Hepatocyte (in vitro differentiated cells): ENCODE measurements at regions not wholly inside any gene's neighbourhood (a gene's known extent, or its start where the extent isn't known, plus 50 kb on each side); places are given as distances from the start of the nearest gene placed in this dataset. TPM values are rescaled to one million over a fixed set of nuclear protein-coding genes. Genes with fewer than 3 reads are reported as not detected.

Experiments
- DNase-seq: peaks from one replicate; pipeline ENCODE4 v3.0.0-alpha.2; 2016; ENCODE audit warnings: low spot score
- H2AFZ ChIP-seq: fragments of 200-600 bp; sonication (generic); 2 replicates; pipeline ENCODE4 v1.6.0; 2016; ENCODE audit warnings: antibody characterized with exemption, mild to moderate bottlenecking
- H3K27ac ChIP-seq: fragments of 200-600 bp; sonication (generic); 2 replicates; pipeline ENCODE4 v1.5.1; 2016; ENCODE audit warnings: mild to moderate bottlenecking
- H3K27me3 ChIP-seq: fragments of 200-600 bp; sonication (generic); 2 replicates; pipeline ENCODE4 v1.6.1; 2016
- H3K36me3 ChIP-seq: fragments of 200-600 bp; sonication (generic); replicated peaks from 2 replicates; pipeline ENCODE4 v1.5.1; 2016; ENCODE audit warnings: low read depth; ENCODE audit not compliant: insufficient read depth
- H3K4me1 ChIP-seq: fragments of 200-600 bp; sonication (generic); 2 replicates; pipeline ENCODE4 v1.5.1; 2016; ENCODE audit warnings: mild to moderate bottlenecking, moderate library complexity; ENCODE audit not compliant: insufficient read depth
- H3K4me2 ChIP-seq: fragments of 200-600 bp; sonication (generic); 2 replicates; pipeline ENCODE4 v1.6.0; 2016
- H3K4me3 ChIP-seq: fragments of 200-600 bp; sonication (generic); 2 replicates; pipeline ENCODE4 v1.5.1; 2016; ENCODE audit warnings: mild to moderate bottlenecking
- H3K79me2 ChIP-seq: fragments of 200-600 bp; sonication (generic); 2 replicates; pipeline ENCODE4 v1.6.0; 2017; ENCODE audit warnings: mild to moderate bottlenecking
- H3K9me2 ChIP-seq: fragments of 200-600 bp; sonication (generic); replicated peaks from 2 replicates; pipeline ENCODE4 v1.6.0; 2017; ENCODE audit warnings: mild to moderate bottlenecking; ENCODE audit not compliant: insufficient read depth
- H3K9me3 ChIP-seq: fragments of 200-600 bp; sonication (generic); 2 replicates; pipeline ENCODE4 v1.5.1; 2016; ENCODE audit warnings: low read depth, mild to moderate bottlenecking
- H4K20me1 ChIP-seq: fragments of 200-600 bp; sonication (generic); 2 replicates; pipeline ENCODE4 v1.6.0; 2016; ENCODE audit warnings: mild to moderate bottlenecking; ENCODE audit not compliant: insufficient read depth, poor library complexity, severe bottlenecking
- EZH2 ChIP-seq: fragments of 200-600 bp; sonication (generic); IDR thresholded peaks from 2 replicates; pipeline ENCODE4 v1.6.1; 2016; ENCODE audit warnings: antibody characterized with exemption, mild to moderate bottlenecking, borderline replicate concordance
- EZH2phosphoT487 ChIP-seq: fragments of 200-600 bp; sonication (generic); IDR thresholded peaks from one replicate; pipeline ENCODE4 v1.6.1; 2018; ENCODE audit warnings: antibody characterized with exemption, mild to moderate bottlenecking, low read depth, moderate library complexity; ENCODE audit not compliant: unreplicated experiment, severe bottlenecking
- WGBS: methylation state at CpG from one replicate; pipeline ENCODE4 v1.1.6; 2016; ENCODE audit warnings: low lambda C conversion rate; ENCODE audit errors: missing lambda C conversion rate; 5-methylcytosine and 5-hydroxymethylcytosine counted together
- small RNA-seq: library from RNA; depleted of rRNA; stranded (forward); fragments of <200 nt; gene quantifications from one replicate; pipeline ENCODE3, GENCODE V24; 2014
- TF ChIP-seq, protein P1 (sequence below): fragments of 200-600 bp; sonication (generic); IDR thresholded peaks from 2 replicates; pipeline ENCODE4 v1.5.1; 2016; ENCODE audit warnings: antibody characterized with exemption, mild to moderate bottlenecking; ENCODE audit not compliant: poor library complexity

DNA sequence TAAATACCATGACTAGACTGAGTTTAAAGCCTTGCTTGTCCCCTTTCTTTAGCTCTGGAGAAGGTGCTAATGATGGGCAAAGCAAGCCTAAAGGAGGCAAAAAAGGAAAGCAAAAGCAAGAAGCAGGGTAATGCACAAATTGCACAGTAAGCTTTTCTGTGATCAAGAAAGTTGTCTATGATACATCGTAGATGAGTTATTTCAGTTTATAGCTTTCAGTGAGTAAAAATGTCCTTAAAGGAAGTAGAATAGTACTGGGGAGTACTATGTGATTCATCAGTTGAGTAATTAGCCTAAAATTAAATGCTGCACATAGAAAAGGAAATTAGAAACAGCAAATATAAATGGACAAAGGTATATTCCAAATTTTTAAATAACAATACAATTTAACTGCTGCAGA is 50.2 kb upstream of the PDE5A start:
- Histone ChIP-seq H3K36me3 (no peaks in the 10 kb centered on the region), H3K27ac (no peak overlapping the region), H3K4me1 (peaks cover 11% of the 10 kb centered on the region), H3K4me3 (no peak overlapping the region), H3K9me2 (no peaks in the 10 kb centered on the region), H4K20me1 (no peaks in the 10 kb centered on the region), H3K79me2 (no peaks in the 10 kb centered on the region), H3K4me2 (no peak overlapping the region), H3K9me3 (no peaks in the 10 kb centered on the region), H2AFZ (no peak overlapping the region), H3K27me3 (no peaks in the 10 kb centered on the region)
- no peak for TF ChIP-seq EZH2
- no peak for TF ChIP-seq EZH2phosphoT487
- TF ChIP-seq, protein P1, sequence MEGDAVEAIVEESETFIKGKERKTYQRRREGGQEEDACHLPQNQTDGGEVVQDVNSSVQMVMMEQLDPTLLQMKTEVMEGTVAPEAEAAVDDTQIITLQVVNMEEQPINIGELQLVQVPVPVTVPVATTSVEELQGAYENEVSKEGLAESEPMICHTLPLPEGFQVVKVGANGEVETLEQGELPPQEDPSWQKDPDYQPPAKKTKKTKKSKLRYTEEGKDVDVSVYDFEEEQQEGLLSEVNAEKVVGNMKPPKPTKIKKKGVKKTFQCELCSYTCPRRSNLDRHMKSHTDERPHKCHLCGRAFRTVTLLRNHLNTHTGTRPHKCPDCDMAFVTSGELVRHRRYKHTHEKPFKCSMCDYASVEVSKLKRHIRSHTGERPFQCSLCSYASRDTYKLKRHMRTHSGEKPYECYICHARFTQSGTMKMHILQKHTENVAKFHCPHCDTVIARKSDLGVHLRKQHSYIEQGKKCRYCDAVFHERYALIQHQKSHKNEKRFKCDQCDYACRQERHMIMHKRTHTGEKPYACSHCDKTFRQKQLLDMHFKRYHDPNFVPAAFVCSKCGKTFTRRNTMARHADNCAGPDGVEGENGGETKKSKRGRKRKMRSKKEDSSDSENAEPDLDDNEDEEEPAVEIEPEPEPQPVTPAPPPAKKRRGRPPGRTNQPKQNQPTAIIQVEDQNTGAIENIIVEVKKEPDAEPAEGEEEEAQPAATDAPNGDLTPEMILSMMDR = no peak
- DNase-seq = no peak
- WGBS = 70% methylated on average over 1 of the region's 1 CpG

Small RNAs in the stretch of these regions (small RNA-seq; reads per million reads assigned to genes)
- not detected for gene RF00019
